ENCODE measurements at regions not wholly inside any gene's neighbourhood (a gene's known extent, or its start where the extent isn't known, plus 50 kb on each side); places are given as distances from the start of the nearest gene placed in this dataset.
"Not testable (repeated sequence)": the region's sequence is repeated elsewhere in the genome, so short reads cannot be mapped to it uniquely, and the experiment has no call there.

DNA sequence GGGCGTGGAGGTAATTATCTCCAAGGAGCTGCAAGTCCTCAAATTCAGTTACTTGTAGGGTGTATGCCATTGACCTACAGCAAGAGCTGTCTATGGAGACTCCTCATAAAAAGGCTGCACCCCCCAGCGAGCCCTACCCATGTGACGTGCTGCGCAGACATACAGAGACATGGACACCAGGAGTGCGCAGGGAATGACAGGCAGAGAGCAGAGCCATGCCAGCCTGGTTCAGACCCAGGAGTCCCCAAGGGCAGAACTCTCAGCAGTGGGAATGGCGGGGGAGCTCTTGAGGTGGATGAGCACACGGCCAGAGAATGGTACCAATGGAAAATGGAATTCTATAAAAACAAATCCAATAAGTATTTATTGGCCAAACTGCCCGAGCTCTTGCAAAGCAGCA is 310.1 kb downstream of the MYCN start:
- no peak for DNase-seq

GRCh38 chr2:16250056-16250425 is 309.7 kb downstream of the MYCN start:
- DNase-seq, result no peak

- DNase-seq, result no peak
Observed at GRCh38 chr2:16249246-16250055, 309.1 kb downstream of the MYCN start.

DNA sequence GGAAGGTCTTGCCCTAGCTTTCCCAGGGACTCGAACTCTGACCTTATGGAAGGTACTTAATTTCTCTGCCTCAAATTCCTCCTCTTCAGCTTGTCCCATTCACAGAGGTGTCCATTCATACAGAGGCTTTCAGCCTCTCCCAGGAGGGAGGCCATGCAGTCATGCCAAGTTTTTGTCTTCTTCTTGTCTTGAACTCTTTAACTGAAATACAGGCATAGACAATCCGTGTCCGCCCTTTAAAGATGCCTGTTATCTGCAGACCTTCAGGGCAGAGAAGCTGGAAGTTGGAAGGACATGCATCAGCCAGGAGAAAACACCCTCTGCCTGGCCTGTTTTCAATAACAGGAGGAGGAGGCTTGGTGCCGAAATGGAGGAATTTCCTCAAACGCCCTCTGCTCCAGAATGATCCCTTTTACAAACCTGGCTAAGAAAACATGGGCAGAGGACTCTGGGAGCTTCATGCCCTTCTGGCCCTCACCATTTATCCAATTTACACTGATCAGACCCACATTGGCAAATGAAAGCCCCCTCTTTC is 308.3 kb downstream of the MYCN start:
- no peak for DNase-seq

GRCh38 chr2:16247326-16248122 is 307.2 kb downstream of the MYCN start:
- DNase-seq, result no peak

DNA sequence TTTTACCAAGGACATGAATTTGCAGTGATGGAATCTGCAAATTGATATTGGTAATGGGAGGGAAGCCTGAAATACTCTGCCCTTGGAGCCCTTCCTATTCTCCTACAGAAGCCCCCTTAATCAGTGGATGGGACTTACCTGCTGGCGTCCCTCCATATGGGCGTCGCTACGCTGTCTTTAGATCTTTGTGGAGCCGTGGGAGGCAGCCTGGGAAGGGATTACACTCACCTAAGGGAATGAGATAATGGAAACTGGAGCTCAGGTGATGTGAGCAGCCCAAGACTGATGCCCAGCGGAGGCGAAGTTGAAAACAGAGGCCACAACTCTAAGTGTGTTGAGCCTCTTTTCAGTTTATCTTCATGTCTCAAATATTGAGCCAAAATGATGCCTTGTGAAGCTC is 306.6 kb downstream of the MYCN start:
- no peak for DNase-seq

GRCh38 chr2:16246281-16246850 is 306.0 kb downstream of the MYCN start:
- no peak for DNase-seq

DNA sequence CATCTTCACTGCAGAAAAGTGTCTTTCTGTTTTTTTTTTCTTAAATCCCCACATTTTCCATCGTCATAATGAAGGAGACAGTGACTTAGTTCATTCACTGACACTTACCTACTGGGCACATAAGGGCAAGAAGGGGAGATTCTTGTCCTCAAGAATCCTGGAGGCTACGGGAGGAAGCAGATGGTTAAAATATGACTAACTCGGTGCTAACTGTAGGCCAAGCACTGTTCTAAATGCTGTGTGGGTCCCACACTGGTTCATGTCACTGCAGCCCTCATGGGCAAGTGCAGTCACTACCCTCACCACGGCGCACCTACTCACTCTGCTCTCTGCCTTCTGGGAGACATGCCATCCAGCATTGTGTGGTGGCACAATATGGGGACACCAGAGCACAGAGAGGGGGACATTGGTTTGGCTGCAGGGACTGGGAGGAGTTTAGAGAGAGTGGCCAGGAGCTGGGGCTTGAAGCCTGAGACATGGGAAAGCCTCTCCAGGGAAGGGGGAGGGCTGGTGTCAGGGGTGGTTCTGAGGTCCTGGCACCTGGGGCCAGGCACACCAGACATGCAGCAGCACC is 305.2 kb downstream of the MYCN start:
- DNase-seq, result no peak

DNA sequence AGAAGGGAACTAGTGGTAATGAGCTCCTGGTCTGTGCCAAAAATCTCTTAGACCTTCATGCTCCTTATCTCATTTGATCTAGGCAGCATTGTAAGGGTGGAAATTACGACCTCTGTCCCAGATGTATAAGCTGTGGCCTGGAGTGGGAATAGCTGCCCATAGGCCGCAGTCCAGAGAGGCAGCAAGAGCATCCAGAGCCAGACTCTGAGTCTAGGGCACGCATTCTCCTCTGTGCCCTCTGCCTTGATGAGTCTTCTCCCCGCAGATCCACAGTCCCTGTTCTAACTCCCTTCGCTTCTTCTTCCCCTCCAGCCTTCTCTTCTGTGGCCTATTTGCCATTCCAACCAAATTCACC is 304.6 kb downstream of the MYCN start:
- DNase-seq, result no peak

- DNase-seq, result no peak
Observed at GRCh38 chr2:16244153-16244965, 304.0 kb downstream of the MYCN start.

- DNase-seq, result no peak
Observed at GRCh38 chr2:16243411-16243996, 303.2 kb downstream of the MYCN start.

- DNase-seq, result no peak
Observed at GRCh38 chr2:16242906-16243305, 302.6 kb downstream of the MYCN start.

DNA sequence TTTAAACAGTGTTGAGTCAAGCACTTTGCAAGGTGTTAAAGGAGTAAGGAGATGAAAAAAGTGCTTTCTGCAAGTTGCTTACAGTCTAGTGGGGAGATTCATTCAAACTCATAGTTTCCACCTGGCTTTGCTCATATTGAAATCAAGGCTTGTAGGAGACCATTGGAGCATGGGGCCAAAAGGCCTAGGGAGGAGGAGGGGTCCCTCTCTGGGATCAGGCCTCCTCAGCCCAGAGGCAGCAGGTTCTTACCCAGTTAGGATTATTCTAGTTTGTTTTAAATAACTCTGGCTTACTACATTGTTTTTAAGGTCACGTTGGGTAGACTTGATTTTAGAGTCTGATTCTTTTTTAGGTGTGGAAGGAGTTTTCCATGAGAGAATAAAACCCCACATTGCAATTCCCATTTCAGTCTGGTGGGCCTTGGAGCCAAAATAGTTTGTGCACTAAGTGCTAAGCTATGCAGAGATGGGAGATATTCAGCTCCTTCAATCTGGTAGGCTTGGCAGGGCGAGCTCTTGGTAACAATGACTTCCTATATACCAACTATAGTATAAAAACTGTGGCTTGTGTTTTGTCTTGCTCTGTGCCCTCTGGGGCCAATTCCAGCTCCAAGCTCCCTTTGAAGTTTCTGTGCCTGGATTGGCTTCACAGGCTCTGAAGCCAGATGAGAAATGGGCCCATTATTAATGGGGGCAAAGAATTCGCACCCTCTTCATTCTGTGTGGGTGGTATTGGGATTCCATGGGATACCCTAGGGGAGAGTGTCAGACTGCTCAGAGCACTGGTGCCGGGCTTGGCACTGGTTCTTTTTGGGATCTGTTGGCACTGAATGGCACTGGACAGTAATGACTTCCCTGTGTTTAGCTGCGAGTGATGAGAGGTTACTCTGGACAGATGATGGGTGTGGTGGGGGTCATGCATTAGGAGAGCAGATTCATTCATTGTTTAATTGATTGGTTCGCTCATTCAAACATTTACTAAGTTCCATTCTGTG is 301.1 kb downstream of the MYCN start:
- DNase-seq, result no peak

GRCh38 chr2:16240402-16240801 is 300.1 kb downstream of the MYCN start:
- no peak for DNase-seq

GRCh38 chr2:16239296-16239850 is 299.0 kb downstream of the MYCN start:
- DNase-seq, result no peak

DNA sequence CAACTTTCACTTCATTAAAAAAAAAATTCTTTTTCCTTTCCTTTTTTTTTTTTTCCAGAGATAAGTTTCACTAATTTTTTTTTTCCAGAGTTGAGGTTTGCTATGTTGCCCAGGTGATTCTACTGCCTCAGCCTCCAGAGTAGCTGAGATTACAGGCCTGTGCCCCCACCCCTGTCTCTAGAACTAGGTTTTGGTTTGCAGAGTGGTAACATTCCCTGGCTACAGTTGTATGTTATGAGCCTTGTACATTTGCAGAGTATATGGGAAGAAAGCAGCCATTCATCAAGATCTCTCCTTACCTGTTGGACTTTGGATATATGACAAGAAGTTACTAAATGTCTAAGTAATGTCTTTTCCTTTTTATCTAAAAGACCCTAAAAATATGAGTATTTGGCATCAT is 298.4 kb downstream of the MYCN start:
- no peak for DNase-seq

GRCh38 chr2:16238001-16238761 is 297.8 kb downstream of the MYCN start:
- DNase-seq, result no peak

- no peak for DNase-seq
Observed at GRCh38 chr2:16235747-16236146, 295.4 kb downstream of the MYCN start.

- DNase-seq, result not testable (repeated sequence)
Observed at GRCh38 chr2:16235291-16235690, 294.9 kb downstream of the MYCN start.

- no peak for DNase-seq
Observed at GRCh38 chr2:16228951-16229350, 288.6 kb downstream of the MYCN start.
